ENCODE measurements at regions not wholly inside any gene's neighbourhood (a gene's known extent, or its start where the extent isn't known, plus 50 kb on each side); places are given as distances from the start of the nearest gene placed in this dataset.

DNA sequence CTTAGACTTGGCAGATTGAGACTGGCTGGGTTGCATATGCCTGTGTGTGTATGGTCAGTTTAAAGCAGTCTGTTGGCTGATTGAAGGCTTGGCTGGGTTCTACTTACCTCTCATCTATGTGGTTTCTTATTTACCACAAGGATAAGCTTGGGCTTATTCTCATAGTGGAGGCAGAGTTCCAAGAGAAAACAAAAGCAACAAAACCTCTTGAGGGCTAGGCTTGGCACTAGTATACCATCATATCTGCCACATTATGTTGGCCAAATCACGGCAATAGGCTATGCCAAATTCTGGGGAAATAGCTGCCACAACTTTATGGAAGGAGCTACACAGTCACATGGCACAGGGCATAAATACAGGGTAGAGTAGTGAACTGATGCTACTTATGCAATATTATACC is 714.1 kb downstream of the CBLN4 start:
- POLR2A ChIA-PET, result no interaction called here
- peaks cover 0 to 7% (median under 1%) of the 10 kb centered on the region in 9 donors for H3K9me3 Mint-ChIP-seq
- peaks cover 0 to 3% (median 0%) of the 10 kb centered on the region in 5 donors for H3K27me3 Mint-ChIP-seq
- H3K27ac Mint-ChIP-seq, result no peak overlapping the region
- H3K4me3 Mint-ChIP-seq, result no peak overlapping the region
- DNase-seq (no peak), ATAC-seq (no peak)
- no peaks in the 10 kb centered on the region for H3K36me3 Mint-ChIP-seq
- no peaks in the 10 kb centered on the region for H3K4me1 Mint-ChIP-seq

GRCh38 chr20:55283889-55284288 is 721.4 kb downstream of the CBLN4 start:
- H3K27ac Mint-ChIP-seq, result no peak overlapping the region

GRCh38 chr20:55273149-55273548 is 732.2 kb downstream of the CBLN4 start:
- Mint-ChIP-seq H3K36me3 (no peaks in the 10 kb centered on the region), H3K27ac (no peak overlapping the region), H3K4me3 (no peak overlapping the region), H3K27me3 (no peaks in the 10 kb centered on the region), H3K4me1 (no peaks in the 10 kb centered on the region), H3K9me3 (peaks cover 0 to 20% (median 7%) of the 10 kb centered on the region in 9 donors)
- ATAC-seq (no peak), DNase-seq (no peak)
- POLR2A ChIA-PET, result no interaction called here

More at GRCh38 chr20:55283889-55284288, 721.4 kb downstream of the CBLN4 start:
- DNase-seq, result no peak
- Mint-ChIP-seq H3K4me1 (no peaks in the 10 kb centered on the region), H3K36me3 (no peaks in the 10 kb centered on the region), H3K9me3 (peaks cover 0 to 36% (median 11%) of the 10 kb centered on the region in 9 donors), H3K27me3 (peaks cover 0 to 7% (median 2%) of the 10 kb centered on the region in 5 donors), H3K4me3 (no peak overlapping the region)
- POLR2A ChIA-PET, result no interaction called here
- ATAC-seq, result no peak

DNA sequence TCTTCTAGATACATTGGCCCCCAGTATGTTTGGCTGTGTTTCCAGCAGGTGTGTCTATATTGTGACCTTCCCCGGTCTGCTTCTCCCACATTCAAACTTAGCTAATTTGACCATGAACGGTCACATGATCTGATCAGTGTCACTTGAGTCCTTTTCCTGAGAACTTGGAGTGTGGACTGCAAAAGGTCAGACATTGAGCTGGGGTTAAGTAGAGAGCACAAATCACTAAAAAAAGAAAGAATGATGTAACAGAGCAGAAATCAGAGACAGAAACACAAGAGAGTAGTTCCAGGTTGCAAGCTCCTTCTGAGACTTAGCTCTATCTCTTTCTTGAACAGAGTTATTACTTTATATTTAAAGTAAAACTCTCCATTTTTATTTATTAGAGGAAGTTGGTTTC is 733.9 kb downstream of the CBLN4 start:
- DNase-seq (no peak), ATAC-seq (no peak)
- H3K9me3 Mint-ChIP-seq, result peaks cover 0 to 13% (median 5%) of the 10 kb centered on the region in 9 donors
- no peak overlapping the region for H3K4me3 Mint-ChIP-seq
- no peak overlapping the region for H3K27ac Mint-ChIP-seq
- no peaks in the 10 kb centered on the region for H3K4me1 Mint-ChIP-seq
- peaks cover 0 to 3% (median 0%) of the 10 kb centered on the region in 5 donors for H3K27me3 Mint-ChIP-seq
- POLR2A ChIA-PET, result no interaction called here
- no peaks in the 10 kb centered on the region for H3K36me3 Mint-ChIP-seq

- peaks cover 0 to 5% (median 0%) of the 10 kb centered on the region in 5 donors for H3K27me3 Mint-ChIP-seq
- no peak overlapping the region for H3K27ac Mint-ChIP-seq
- no peaks in the 10 kb centered on the region for H3K36me3 Mint-ChIP-seq
- POLR2A ChIA-PET, result no interaction called here
- ATAC-seq (no peak), DNase-seq (no peak)
- H3K4me1 Mint-ChIP-seq, result no peaks in the 10 kb centered on the region
- no peak overlapping the region for H3K4me3 Mint-ChIP-seq
- peaks cover 0 to 14% (median 5%) of the 10 kb centered on the region in 9 donors for H3K9me3 Mint-ChIP-seq
Measured at GRCh38 chr20:55269913-55270312, 735.4 kb downstream of the CBLN4 start.

GRCh38 chr20:55266361-55266760 is 739.0 kb downstream of the CBLN4 start:
- Mint-ChIP-seq H3K4me1 (no peaks in the 10 kb centered on the region), H3K4me3 (no peak overlapping the region), H3K9me3 (peaks cover 0 to 9% (median 1%) of the 10 kb centered on the region in 9 donors), H3K36me3 (no peaks in the 10 kb centered on the region), H3K27ac (no peak overlapping the region), H3K27me3 (peaks cover 0 to 9% (median 0%) of the 10 kb centered on the region in 5 donors)
- DNase-seq (no peak), ATAC-seq (no peak)
- POLR2A ChIA-PET, result no interaction called here

DNA sequence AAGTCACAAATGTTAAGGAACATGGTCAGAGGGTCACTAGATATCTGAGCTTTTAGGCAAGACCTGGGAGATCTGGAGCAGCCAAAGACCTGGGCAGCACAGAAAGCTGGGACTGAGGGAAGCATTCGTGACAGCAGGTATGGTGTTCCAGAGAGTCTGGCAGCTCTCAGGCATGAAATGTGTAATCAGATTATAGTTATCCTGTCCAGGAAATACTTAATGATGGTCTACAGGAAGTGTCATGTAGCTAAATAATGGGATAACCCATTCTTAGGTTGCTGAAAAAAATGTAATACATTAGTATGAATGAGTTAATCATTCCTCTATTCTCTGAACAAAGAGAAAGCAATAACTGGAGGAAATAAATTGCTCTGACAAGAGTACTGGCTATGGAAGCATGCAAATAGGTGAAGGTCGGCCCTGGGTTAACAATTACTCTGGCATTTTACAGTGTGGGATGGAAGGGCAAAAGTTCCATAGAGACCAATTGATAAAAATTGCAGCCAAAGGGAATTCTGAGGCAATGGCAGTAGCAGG is 740.5 kb downstream of the CBLN4 start:
- Mint-ChIP-seq H3K4me3 (no peak overlapping the region), H3K9me3 (peaks cover 0 to 7% (median 0%) of the 10 kb centered on the region in 9 donors), H3K36me3 (no peaks in the 10 kb centered on the region), H3K27me3 (peaks cover 0 to 9% (median 0%) of the 10 kb centered on the region in 5 donors), H3K4me1 (no peaks in the 10 kb centered on the region), H3K27ac (no peak overlapping the region)
- DNase-seq (no peak), ATAC-seq (no peak)
- POLR2A ChIA-PET, result no interaction called here

GRCh38 chr20:55258559-55258958 is 746.8 kb downstream of the CBLN4 start:
- H3K9me3 Mint-ChIP-seq, result peaks cover 0 to 9% (median 3%) of the 10 kb centered on the region in 9 donors
- POLR2A ChIA-PET, result no interaction called here
- H3K4me3 Mint-ChIP-seq, result no peak overlapping the region
- no peak overlapping the region for H3K27ac Mint-ChIP-seq
- ATAC-seq (no peak), DNase-seq (no peak)
- no peaks in the 10 kb centered on the region for H3K4me1 Mint-ChIP-seq
- no peaks in the 10 kb centered on the region for H3K36me3 Mint-ChIP-seq
- no peaks in the 10 kb centered on the region for H3K27me3 Mint-ChIP-seq

GRCh38 chr20:55255016-55255415 is 750.3 kb downstream of the CBLN4 start:
- peaks cover 0 to 15% (median 3%) of the 10 kb centered on the region in 9 donors for H3K9me3 Mint-ChIP-seq
- H3K36me3 Mint-ChIP-seq, result no peaks in the 10 kb centered on the region
- POLR2A ChIA-PET, result no interaction called here
- DNase-seq, result no peak
- no peak for ATAC-seq
- no peak overlapping the region for H3K4me3 Mint-ChIP-seq
- H3K27ac Mint-ChIP-seq, result no peak overlapping the region
- no peaks in the 10 kb centered on the region for H3K4me1 Mint-ChIP-seq
- no peaks in the 10 kb centered on the region for H3K27me3 Mint-ChIP-seq

DNA sequence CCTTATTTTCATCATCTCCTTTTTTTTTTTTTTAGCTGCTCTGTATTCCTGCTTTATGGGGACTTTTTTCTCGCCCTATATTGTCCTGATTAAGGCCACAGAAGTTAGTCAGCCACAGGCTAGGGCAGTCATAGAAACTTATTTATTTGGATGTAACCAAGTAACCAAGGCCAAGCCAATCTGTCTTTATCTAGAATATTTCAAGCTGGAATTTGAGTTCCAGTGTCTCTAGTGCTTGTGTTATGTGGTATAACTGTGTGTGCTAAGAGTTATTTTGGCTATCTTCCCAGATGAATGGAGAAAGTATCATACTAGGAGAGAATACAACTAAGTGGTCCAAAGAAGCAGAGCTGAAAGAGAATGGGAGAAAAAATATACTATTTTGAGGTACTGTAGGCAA is 751.5 kb downstream of the CBLN4 start:
- Mint-ChIP-seq H3K27me3 (no peaks in the 10 kb centered on the region), H3K36me3 (no peaks in the 10 kb centered on the region), H3K4me3 (no peak overlapping the region), H3K27ac (no peak overlapping the region), H3K4me1 (no peaks in the 10 kb centered on the region), H3K9me3 (peaks cover 0 to 23% (median 6%) of the 10 kb centered on the region in 9 donors)
- DNase-seq, result no peak
- POLR2A ChIA-PET, result no interaction called here
- no peak for ATAC-seq

GRCh38 chr20:55252521-55252920 is 752.8 kb downstream of the CBLN4 start:
- ATAC-seq, result no peak
- Mint-ChIP-seq H3K27ac (no peak overlapping the region), H3K9me3 (peaks cover 0 to 31% (median 9%) of the 10 kb centered on the region in 9 donors)

GRCh38 chr20:55251170-55251569 is 754.1 kb downstream of the CBLN4 start:
- no peaks in the 10 kb centered on the region for H3K27me3 Mint-ChIP-seq
- no peaks in the 10 kb centered on the region for H3K4me1 Mint-ChIP-seq
- DNase-seq (no peak), ATAC-seq (no peak)
- H3K27ac Mint-ChIP-seq, result no peak overlapping the region
- H3K9me3 Mint-ChIP-seq, result peaks cover 5 to 37% (median 12%) of the 10 kb centered on the region in 9 donors
- POLR2A ChIA-PET, result no interaction called here
- H3K36me3 Mint-ChIP-seq, result no peaks in the 10 kb centered on the region
- H3K4me3 Mint-ChIP-seq, result no peak overlapping the region

More at GRCh38 chr20:55252521-55252920, 752.8 kb downstream of the CBLN4 start:
- no peak for DNase-seq
- POLR2A ChIA-PET, result no interaction called here
- no peaks in the 10 kb centered on the region for H3K27me3 Mint-ChIP-seq
- no peaks in the 10 kb centered on the region for H3K36me3 Mint-ChIP-seq
- H3K4me3 Mint-ChIP-seq, result no peak overlapping the region
- H3K4me1 Mint-ChIP-seq, result no peaks in the 10 kb centered on the region

- peaks cover 0 to 5% (median 0%) of the 10 kb centered on the region in 5 donors for H3K27me3 Mint-ChIP-seq
- no peak overlapping the region for H3K4me3 Mint-ChIP-seq
- DNase-seq (no peak), ATAC-seq (no peak)
- H3K27ac Mint-ChIP-seq, result no peak overlapping the region
- H3K4me1 Mint-ChIP-seq, result no peaks in the 10 kb centered on the region
- no peaks in the 10 kb centered on the region for H3K36me3 Mint-ChIP-seq
- POLR2A ChIA-PET, result no interaction called here
- peaks cover under 1 to 37% (median 9%) of the 10 kb centered on the region in 9 donors for H3K9me3 Mint-ChIP-seq
Measured at GRCh38 chr20:55242853-55243252, 762.5 kb downstream of the CBLN4 start.

DNA sequence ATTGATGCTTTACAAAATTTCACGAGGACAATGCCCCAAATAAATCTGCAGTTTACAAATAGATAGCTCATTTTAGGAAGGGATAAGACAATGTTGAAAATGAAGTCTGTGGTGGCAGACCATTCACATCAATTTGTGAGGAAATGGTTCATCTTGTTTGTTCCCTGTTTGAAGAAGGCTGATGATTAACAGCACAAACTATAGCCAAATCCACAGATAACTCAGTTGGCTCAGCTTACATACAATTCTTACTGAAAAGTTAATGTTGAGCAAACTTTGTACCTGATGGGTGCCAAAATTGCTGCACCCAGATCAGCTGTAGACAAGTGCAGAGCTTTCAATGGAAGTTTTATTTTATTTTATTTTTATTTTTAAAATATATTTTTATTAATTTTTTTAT is 763.9 kb downstream of the DOK5 start:
- POLR2A ChIA-PET, result no interaction called here
- H3K9me3 Mint-ChIP-seq, result peaks cover 0 to 18% (median 4%) of the 10 kb centered on the region in 9 donors
- peaks cover 0 to 5% (median 0%) of the 10 kb centered on the region in 5 donors for H3K27me3 Mint-ChIP-seq

More for the DNA sequence above, 763.9 kb downstream of the DOK5 start:
- no peaks in the 10 kb centered on the region for H3K36me3 Mint-ChIP-seq
- H3K27ac Mint-ChIP-seq, result no peak overlapping the region
- DNase-seq (no peak), ATAC-seq (no peak)
- no peaks in the 10 kb centered on the region for H3K4me1 Mint-ChIP-seq
- H3K4me3 Mint-ChIP-seq, result no peak overlapping the region

Data from naive thymus-derived CD8-positive, alpha-beta T cell (primary cell).